Neural cell (in vitro differentiated cells): ENCODE measurements at regions not wholly inside any gene's neighbourhood (a gene's known extent, or its start where the extent isn't known, plus 50 kb on each side); places are given as distances from the start of the nearest gene placed in this dataset.

Experiments
- H2AFZ ChIP-seq: fragments of 200-600, 300-800 bp; sonication (generic), shearing (Covaris generic); 2 replicates; pipeline ENCODE4 v1.6.0; 2014; ENCODE audit warnings: low read depth, mild to moderate bottlenecking, antibody characterized with exemption, low read length, moderate library complexity
- H3F3A ChIP-seq: fragments of 200-600 bp; shearing (Covaris generic); 2 replicates; pipeline ENCODE4 v1.6.1; 2016; ENCODE audit warnings: mild to moderate bottlenecking, moderate library complexity, mixed read lengths, antibody characterized with exemption, low read length; ENCODE audit not compliant: insufficient read depth, poor library complexity, severe bottlenecking
- H3K27ac ChIP-seq: fragments of 200-600, 300-800 bp; sonication (generic), shearing (Covaris generic); 2 replicates; pipeline ENCODE4 v1.5.1; 2014; ENCODE audit warnings: mild to moderate bottlenecking, low read length, moderate library complexity
- H3K27me3 ChIP-seq: fragments of 300-800, 200-600 bp; sonication (generic), shearing (Covaris generic); 2 replicates; pipeline ENCODE4 v1.6.0; 2014; ENCODE audit warnings: mild to moderate bottlenecking, low read depth, low read length, moderate library complexity; ENCODE audit not compliant: insufficient read depth
- H3K36me3 ChIP-seq: fragments of 300-800, 200-600 bp; sonication (generic), shearing (Covaris generic); 2 replicates; pipeline ENCODE4 v1.5.1; 2014; ENCODE audit warnings: mild to moderate bottlenecking, antibody characterized with exemption, low read length, moderate library complexity; ENCODE audit not compliant: insufficient read depth
- H3K4me2 ChIP-seq: fragments of 300-800, 200-600 bp; sonication (generic), shearing (Covaris generic); 2 replicates; pipeline ENCODE4 v1.6.0; 2014; ENCODE audit warnings: mild to moderate bottlenecking, low read length
- H3K4me3 ChIP-seq: fragments of 300-800, 200-600 bp; sonication (generic), shearing (Covaris generic); 2 replicates; pipeline ENCODE4 v1.5.1; 2014; ENCODE audit warnings: mild to moderate bottlenecking, low read length, moderate library complexity
- H3K79me2 ChIP-seq: fragments of 200-600 bp; shearing (Covaris generic); replicated peaks from 2 replicates; pipeline ENCODE4 v1.6.0; 2014; ENCODE audit warnings: mild to moderate bottlenecking, low read length, moderate library complexity; ENCODE audit not compliant: insufficient read depth
- H3K9ac ChIP-seq: fragments of 300-800, 200-600 bp; sonication (generic), shearing (Covaris generic); 2 replicates; pipeline ENCODE4 v1.6.1; 2016; ENCODE audit warnings: mild to moderate bottlenecking, low read length, mixed read lengths
- H3K9me2 ChIP-seq: fragments of 200-600 bp; shearing (Covaris generic); 2 replicates; pipeline ENCODE4 v1.6.1; 2016; ENCODE audit warnings: mild to moderate bottlenecking, low read length, mixed read lengths; ENCODE audit not compliant: insufficient read depth
- H3K9me3 ChIP-seq: fragments of 200-600, 300-800 bp; sonication (generic), shearing (Covaris generic); 2 replicates; pipeline ENCODE4 v1.6.1; 2016; ENCODE audit warnings: mild to moderate bottlenecking, mixed run types, low read length, moderate library complexity, mixed read lengths
- H4K20me1 ChIP-seq: fragments of 200-600 bp; shearing (Covaris generic); 2 replicates; pipeline ENCODE4 v1.6.1; 2016; ENCODE audit warnings: mild to moderate bottlenecking, mixed run types; ENCODE audit not compliant: insufficient read depth
- EP300 ChIP-seq: fragments of 450-650 bp; conservative IDR thresholded peaks from 2 replicates; pipeline ENCODE4 v1.6.1; 2014; ENCODE audit warnings: antibody characterized with exemption, mild to moderate bottlenecking, moderate library complexity; ENCODE audit not compliant: poor library complexity, severe bottlenecking
- EZH2 ChIP-seq: fragments of 200-600, 300-800 bp; shearing (Covaris generic), sonication (generic); IDR thresholded peaks from 2 replicates; pipeline ENCODE4 v1.6.1; 2014; ENCODE audit warnings: antibody characterized with exemption, low read length, borderline replicate concordance, mild to moderate bottlenecking; ENCODE audit not compliant: insufficient read depth, poor library complexity, severe bottlenecking
- POLR2AphosphoS5 ChIP-seq: IDR thresholded peaks from 2 replicates; pipeline ENCODE4 v1.6.1; 2012
- RAD21 ChIP-seq: fragments of 450-650 bp; conservative IDR thresholded peaks from 2 replicates; pipeline ENCODE4 v1.6.1; 2014; ENCODE audit warnings: antibody characterized with exemption, mild to moderate bottlenecking, moderate library complexity
- SMC3 ChIP-seq: fragments of 450-650 bp; conservative IDR thresholded peaks from 2 replicates; pipeline ENCODE4 v1.6.1; 2014; ENCODE audit warnings: antibody characterized with exemption, mild to moderate bottlenecking, moderate library complexity; ENCODE audit not compliant: poor library complexity
- TAF1 ChIP-seq: IDR thresholded peaks from 2 replicates; pipeline ENCODE4 v1.6.1; 2012; ENCODE audit warnings: low read depth
- TF ChIP-seq, protein P1 (sequence below): IDR thresholded peaks from 2 replicates; pipeline ENCODE4 v1.6.1; 2012; ENCODE audit warnings: borderline replicate concordance
- TF ChIP-seq, protein P2 (sequence below): fragments of 450-650 bp; IDR thresholded peaks from 2 replicates; pipeline ENCODE4 v1.5.1; 2014; ENCODE audit warnings: antibody characterized with exemption, mild to moderate bottlenecking, moderate library complexity; ENCODE audit not compliant: poor library complexity, severe bottlenecking

DNA sequence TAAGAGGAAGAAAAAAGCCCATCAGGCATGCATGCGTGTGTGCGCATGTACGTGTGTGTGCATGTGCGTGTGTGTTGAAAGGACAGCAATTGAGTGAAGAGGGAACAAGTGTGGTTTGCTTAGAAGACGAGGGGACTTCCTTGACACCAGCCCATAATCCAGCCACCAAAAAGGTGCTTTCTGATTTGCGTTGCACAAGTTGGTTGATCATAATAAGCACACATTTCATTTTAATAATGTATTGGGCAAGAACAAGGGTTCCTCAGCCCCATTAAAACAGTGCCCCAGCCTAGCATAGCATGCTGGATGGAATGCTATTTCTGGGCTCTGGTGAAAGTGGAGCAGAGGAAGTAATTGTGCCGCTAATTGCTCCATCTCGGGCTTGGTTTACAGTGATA is 493.2 kb downstream of the MIAT start:
- TF ChIP-seq, protein P1, sequence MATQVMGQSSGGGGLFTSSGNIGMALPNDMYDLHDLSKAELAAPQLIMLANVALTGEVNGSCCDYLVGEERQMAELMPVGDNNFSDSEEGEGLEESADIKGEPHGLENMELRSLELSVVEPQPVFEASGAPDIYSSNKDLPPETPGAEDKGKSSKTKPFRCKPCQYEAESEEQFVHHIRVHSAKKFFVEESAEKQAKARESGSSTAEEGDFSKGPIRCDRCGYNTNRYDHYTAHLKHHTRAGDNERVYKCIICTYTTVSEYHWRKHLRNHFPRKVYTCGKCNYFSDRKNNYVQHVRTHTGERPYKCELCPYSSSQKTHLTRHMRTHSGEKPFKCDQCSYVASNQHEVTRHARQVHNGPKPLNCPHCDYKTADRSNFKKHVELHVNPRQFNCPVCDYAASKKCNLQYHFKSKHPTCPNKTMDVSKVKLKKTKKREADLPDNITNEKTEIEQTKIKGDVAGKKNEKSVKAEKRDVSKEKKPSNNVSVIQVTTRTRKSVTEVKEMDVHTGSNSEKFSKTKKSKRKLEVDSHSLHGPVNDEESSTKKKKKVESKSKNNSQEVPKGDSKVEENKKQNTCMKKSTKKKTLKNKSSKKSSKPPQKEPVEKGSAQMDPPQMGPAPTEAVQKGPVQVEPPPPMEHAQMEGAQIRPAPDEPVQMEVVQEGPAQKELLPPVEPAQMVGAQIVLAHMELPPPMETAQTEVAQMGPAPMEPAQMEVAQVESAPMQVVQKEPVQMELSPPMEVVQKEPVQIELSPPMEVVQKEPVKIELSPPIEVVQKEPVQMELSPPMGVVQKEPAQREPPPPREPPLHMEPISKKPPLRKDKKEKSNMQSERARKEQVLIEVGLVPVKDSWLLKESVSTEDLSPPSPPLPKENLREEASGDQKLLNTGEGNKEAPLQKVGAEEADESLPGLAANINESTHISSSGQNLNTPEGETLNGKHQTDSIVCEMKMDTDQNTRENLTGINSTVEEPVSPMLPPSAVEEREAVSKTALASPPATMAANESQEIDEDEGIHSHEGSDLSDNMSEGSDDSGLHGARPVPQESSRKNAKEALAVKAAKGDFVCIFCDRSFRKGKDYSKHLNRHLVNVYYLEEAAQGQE = no peak
- no peak for TF ChIP-seq POLR2AphosphoS5
- no peak for TF ChIP-seq EZH2
- H3K4me3 ChIP-seq = no peak overlapping the region
- H3K4me2 ChIP-seq = no peak overlapping the region
- no peaks in the 10 kb centered on the region for H4K20me1 ChIP-seq
- H3K9me2 ChIP-seq = no peaks in the 10 kb centered on the region
- peak overlapping the region; percentile 48 for H2AFZ ChIP-seq
- no peaks in the 10 kb centered on the region for H3F3A ChIP-seq
- H3K79me2 ChIP-seq = no peaks in the 10 kb centered on the region
- H3K9me3 ChIP-seq = no peaks in the 10 kb centered on the region
- no peak overlapping the region for H3K9ac ChIP-seq
- no peaks in the 10 kb centered on the region for H3K36me3 ChIP-seq
- H3K27me3 ChIP-seq = no peaks in the 10 kb centered on the region
- H3K27ac ChIP-seq = no peak overlapping the region

DNA sequence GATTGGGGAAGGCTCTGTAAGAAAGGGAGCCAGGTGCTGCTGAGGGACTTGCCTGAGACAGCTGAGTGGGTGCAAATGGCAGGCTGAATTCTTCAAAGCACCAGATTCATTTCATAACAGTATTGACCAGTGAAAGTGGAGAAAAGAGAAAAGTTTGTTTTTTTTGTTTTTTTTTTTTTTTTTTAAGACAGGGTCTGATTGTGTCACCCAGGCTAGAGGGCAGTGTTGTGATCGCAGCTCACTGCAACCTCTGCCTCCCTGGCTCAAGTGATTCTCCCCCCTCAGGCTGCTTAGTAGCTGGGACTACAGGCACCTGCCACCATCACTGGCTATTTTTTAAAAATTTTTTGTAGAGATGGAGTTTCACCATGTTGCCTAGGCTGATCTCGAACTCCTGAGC is 494.0 kb downstream of the MIAT start:
- no peak overlapping the region for H3K9ac ChIP-seq
- no peak overlapping the region for H3K27ac ChIP-seq
- no peak overlapping the region for H2AFZ ChIP-seq
- no peaks in the 10 kb centered on the region for H4K20me1 ChIP-seq
- no peaks in the 10 kb centered on the region for H3F3A ChIP-seq
- no peaks in the 10 kb centered on the region for H3K36me3 ChIP-seq
- H3K4me3 ChIP-seq = no peak overlapping the region
- no peak overlapping the region for H3K4me2 ChIP-seq
- H3K79me2 ChIP-seq = no peaks in the 10 kb centered on the region
- H3K9me2 ChIP-seq = no peaks in the 10 kb centered on the region
- TF ChIP-seq RAD21 (no peak), TAF1 (no peak), POLR2AphosphoS5 (no peak), SMC3 (no peak), EZH2 (no peak), EP300 (no peak)
- TF ChIP-seq, protein P1 = no peak
- TF ChIP-seq, protein P2, sequence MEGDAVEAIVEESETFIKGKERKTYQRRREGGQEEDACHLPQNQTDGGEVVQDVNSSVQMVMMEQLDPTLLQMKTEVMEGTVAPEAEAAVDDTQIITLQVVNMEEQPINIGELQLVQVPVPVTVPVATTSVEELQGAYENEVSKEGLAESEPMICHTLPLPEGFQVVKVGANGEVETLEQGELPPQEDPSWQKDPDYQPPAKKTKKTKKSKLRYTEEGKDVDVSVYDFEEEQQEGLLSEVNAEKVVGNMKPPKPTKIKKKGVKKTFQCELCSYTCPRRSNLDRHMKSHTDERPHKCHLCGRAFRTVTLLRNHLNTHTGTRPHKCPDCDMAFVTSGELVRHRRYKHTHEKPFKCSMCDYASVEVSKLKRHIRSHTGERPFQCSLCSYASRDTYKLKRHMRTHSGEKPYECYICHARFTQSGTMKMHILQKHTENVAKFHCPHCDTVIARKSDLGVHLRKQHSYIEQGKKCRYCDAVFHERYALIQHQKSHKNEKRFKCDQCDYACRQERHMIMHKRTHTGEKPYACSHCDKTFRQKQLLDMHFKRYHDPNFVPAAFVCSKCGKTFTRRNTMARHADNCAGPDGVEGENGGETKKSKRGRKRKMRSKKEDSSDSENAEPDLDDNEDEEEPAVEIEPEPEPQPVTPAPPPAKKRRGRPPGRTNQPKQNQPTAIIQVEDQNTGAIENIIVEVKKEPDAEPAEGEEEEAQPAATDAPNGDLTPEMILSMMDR = no peak
- H3K27me3 ChIP-seq = no peaks in the 10 kb centered on the region
- no peaks in the 10 kb centered on the region for H3K9me3 ChIP-seq
